HG03342 (cell line): ENCODE measurements at regions not wholly inside any gene's neighbourhood (a gene's known extent, or its start where the extent isn't known, plus 50 kb on each side); places are given as distances from the start of the nearest gene placed in this dataset.
A peak's percentile ranks its signal among the peaks of the same experiment; 100 is the strongest.
"Not testable (repeated sequence)": the region's sequence is repeated elsewhere in the genome, so short reads cannot be mapped to it uniquely, and the experiment has no call there.

Experiments
- ATAC-seq: cut with Tn5 transposase; IDR thresholded peaks from one replicate; pipeline ENCODE4 v1.9.1; 2021; ENCODE audit warnings: mild to moderate bottlenecking, moderate library complexity; ENCODE audit not compliant: unreplicated experiment

DNA sequence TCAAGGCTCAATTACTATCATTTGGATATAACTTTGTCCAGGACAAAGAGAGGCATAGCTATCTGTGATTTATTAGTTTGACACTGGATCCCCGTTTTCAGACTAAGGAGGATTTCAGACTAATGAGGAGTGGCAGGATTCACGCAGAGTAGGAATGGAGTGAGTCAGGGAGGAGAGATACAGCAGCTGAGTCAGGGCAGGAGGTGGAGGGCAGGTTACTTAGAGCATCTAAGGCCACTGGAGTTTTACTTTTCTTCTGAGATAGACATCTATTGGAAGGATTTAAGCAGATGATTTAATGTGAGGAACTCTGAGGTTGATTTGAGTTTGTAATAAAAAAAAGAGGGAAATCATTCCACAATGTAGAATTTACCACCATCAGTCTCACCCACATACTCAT, 110.6 kb downstream of the RPIA start:
- ATAC-seq: not testable (repeated sequence)

DNA sequence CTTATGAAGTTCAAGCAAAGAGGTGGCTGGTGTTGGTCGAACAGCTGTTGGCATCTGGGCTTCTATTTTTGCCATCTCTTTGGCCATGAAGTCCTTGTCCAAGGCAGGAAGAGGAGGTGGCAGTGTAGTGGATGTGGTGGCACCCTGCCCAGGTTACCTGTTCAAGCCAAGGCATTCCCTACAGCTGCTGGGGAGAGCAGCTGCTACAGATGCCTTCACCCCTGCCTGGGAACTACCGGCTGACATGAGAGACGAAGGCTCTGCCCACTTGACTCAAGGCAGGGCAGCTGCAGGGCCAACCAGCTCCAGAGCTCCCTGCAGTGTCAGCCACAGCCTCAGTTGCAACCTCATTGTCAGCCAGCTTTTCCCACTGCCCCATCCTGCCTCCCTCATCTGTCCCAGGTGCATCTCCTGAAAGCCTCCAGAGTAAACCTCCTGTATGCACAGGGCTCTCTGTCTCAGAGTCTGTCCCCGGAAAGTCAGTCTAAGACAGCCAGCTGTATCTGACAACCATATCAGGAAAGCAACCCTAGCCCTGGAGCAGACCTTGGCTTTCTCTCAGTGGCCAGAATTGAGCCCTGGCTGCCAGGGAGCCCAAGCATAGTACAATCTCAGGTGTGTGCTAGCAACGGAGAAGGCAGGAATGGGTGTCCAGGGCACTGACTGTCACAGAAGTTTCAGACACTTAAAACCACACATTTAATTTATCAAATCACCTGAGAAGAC, 115.9 kb downstream of the RPIA start:
- no peak for ATAC-seq

DNA sequence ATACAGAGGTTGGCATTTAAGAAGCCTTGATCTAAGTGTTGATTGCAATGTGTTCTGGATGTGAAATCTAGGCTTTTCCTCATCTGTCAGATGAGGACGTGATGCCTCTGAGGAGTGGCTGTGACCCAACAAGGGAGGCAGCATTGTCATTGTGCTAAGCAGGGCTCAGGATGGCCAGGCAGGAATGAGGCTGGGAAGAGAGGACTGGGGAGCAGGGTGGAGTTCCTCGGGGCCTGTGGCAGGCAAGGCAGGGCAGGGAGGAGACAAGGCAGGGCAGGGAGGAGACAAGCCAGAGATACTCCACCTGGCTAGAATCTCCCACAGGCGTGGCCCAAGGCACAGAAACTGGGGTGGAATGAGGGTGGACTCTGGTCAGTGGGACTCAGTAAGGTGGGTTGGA, 116.6 kb downstream of the RPIA start:
- no peak for ATAC-seq

DNA sequence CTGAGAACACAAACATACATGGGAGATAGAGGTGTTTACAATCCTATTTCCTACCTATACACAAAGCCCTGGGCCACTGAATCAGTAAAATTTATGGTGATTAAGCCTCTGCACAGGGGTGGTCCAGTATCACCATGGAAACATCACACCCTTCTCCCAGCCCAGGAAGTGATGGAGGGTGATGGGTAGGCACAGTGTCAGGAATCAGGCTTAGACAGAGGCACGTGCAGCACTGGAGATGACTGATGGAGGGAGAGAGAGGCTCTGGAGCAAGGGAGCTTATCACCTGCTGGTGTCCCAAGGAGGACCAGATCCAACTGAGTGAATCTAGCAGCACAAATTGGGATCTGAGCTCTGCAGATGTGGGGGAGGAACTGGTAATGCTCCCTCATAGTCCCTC, 117.2 kb downstream of the RPIA start:
- no peak for ATAC-seq

DNA sequence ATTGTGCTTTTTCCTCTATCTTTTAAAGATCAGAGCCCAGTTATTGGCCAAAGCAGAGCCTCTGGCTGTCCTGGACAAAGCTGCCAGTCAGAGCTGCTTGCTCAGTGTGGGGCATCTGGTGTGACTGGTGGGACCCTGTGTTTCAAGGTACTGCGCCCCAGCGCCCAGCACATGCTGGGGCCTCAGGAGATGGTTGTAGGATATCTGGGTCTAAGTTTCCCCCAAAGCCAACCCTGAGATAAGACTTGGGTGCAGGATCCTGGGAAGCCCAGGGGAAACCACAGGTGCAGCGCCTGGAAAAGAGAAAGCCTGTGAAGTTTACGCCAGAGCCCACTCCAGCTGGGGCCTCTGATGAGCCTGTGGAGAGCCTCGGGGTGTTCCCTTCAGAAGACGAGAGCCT, 117.7 kb downstream of the RPIA start:
- ATAC-seq: no peak

DNA sequence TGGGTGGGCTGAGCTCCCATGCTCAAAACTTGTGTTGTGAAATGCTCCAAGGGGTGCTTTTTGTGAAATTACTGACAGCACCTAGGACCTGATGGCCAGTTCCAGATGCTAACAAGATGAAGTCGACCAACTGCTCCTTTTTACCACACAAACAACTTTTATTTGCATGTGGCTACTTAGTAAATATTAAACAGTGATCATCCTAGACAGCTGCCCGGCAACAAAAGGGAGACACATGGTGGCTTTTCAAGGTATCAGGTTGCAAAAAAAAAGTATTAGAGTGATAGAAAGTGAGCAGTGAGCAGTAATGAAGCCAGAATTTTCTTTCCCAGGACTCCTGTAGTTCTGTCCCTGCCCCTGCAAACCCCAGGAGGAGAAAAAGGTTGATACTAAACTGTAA, 118.5 kb downstream of the RPIA start:
- ATAC-seq: peak; percentile 69

DNA sequence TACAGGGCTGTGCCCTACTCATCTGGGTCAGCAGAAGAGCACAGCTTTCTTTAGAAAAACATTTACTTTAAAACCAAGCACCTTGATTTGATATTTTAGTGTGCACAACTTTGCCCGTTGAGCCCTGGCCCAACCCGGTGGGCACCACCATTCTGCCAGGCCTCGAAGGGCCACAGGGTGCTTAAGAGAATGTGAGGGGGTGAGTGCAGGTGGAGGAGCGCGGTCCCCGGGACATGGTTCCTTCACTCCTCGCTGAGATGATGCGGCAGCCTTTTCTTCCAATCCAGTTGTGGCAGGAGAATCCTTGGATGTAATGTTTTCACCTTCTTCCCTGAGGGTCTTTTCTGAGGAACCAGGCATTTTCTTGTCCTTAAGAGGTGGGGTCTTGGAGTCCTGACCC, 119.0 kb downstream of the RPIA start:
- ATAC-seq: no peak

DNA sequence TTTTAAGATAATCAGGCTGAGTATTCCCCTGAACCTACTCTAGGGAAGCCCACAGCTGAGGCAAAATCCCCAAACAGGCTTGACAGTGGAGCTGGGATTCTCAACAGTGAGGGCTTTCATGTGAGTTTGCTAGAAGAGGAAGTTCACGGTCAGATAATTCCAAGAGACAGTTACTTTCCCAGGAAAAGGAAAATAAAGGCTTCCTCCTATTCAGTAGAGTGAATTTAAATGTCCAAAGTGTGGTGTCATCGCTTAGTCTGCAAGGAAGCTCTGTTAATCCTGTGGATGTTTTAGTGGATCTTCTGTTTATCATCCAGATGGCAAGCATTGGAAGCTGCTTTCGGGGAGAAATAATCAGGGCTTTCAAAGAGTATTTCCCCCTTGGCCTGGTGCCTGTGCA, 119.8 kb downstream of the RPIA start:
- ATAC-seq: no peak

DNA sequence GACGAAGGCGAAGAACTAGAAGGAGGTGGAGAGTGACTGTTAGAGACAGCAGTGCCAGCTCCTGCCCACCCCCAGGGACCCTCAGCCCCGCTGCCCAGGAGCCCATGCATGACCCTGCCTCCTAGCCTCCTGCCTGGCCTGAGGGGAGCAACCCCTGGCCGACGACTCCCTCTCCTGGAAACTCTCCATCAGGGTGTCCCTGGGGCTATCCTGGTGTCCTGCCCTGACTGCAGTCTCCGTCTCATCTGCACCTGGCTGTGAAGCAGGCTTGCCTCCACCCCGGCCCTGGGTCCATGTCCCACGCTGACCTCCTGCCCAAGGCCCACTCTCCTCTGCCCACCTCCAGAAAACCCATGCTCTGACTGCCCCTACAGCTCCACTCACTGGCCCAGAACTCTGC, 120.2 kb downstream of the RPIA start:
- no peak for ATAC-seq

DNA sequence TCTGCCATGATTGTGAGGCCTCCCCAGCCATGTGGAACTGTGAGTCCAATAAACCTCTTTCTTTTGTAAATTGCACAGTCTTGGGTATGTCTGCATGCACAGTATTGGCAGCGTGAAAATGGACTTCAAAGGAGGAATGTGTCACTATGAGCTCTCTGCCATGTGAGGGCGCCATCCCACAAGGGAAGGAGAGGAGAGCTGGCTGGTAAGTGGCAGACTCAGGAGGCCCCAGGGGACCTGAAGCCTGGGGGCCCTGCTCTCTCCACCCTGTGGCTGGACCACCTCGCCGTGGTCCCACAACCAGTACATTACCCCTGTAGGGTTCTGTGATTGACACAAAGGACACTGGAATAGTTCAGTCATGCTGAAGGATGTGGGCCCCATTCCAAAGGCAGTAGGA, 122.1 kb downstream of the RPIA start:
- ATAC-seq: no peak

DNA sequence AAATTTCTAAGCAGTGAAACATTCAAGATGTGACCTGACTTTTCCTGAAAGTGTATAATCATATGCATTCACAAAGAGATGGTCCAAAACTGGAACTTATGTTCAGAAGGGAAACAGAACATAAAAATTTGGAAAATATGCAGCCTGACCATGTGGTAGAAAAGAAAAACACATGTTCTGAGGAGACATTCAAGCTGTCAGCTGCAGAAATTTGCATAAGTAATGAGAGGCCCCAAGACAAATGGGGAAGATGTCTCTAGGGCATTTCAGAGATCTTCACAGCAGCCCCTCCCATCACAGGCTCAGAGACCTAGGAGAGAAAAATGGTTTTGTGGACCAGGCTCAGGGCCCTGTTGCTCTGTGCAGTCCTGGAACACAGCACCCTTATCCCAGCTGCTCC, 123.8 kb downstream of the RPIA start:
- no peak for ATAC-seq

DNA sequence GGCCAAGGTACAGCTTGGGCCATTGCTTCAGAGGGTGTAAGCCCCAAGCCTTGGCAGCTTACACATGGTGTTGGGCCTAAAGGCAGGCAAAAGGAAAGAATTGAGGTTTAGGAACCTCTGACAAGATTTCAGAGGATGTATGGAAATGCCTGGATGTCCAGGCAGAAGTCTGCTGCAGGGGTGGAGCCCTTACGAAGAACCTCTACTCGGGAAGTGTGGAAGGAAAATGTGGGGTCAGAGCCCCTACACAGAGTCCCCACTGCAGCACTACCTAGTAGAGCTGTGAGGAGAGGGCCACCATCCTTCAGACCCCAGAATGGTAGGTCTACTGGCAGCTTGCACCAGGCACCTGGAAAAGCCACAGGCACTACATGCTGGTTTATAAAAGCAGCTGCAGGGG, 124.2 kb downstream of the RPIA start:
- no peak for ATAC-seq

DNA sequence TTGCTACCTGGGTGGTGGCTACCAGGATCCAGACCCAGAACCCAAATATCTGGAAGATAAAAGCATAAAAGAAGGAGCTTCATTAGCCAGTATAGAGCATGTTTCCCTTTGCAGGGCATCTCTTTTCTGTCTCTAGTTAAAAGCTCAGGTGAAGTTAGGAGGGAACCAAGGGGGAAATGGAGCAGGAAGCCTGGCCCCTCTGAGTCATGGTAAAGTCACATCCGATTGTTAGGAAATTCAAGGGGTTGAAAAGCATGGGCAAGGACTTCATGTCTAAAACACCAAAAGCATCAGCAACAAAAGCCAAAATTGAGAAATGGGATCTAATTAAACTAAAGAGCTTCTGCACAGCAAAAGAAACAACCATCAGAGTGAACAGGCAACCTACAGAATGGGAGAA, 126.9 kb downstream of the RPIA start:
- no peak for ATAC-seq

DNA sequence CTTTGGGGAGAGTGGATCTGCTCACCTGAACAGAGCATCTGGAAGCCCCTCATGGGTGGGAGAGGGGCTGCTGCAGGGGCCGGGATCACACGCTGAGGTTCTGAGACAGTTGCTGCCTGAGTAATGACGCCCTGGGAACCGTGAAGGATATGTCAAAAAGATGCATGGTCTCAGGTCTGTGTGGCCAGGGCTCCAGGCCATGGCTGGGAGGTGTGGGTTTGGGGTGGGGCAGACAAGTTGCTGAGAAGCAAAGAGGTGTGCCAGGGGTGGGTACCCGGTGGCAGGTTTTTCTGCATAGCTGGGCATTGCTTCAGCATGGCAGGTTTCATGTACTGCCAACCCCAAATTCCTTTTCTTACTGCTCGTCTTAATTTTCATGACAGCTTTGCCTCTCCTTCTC, 133.5 kb downstream of the RPIA start:
- ATAC-seq: no peak

DNA sequence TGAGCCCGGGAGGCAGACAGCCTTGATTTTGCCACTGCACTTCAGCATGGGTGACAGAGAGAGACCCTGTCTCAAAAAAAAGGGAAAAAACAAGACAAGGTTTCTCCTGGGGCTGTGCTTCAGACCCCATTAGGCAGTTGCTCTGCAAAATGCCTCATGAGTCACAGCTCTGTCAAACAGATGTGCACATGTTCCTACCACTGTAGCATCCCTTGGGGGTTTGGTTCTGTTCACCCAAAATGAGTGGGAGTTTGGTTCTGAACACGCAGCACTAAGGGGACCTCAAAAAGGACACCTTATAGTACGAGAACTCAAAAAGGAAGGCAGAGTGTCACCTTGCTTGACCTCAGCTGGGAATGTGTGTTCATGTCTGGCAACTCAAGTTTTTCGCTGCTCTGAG, 134.9 kb downstream of the RPIA start:
- no peak for ATAC-seq

DNA sequence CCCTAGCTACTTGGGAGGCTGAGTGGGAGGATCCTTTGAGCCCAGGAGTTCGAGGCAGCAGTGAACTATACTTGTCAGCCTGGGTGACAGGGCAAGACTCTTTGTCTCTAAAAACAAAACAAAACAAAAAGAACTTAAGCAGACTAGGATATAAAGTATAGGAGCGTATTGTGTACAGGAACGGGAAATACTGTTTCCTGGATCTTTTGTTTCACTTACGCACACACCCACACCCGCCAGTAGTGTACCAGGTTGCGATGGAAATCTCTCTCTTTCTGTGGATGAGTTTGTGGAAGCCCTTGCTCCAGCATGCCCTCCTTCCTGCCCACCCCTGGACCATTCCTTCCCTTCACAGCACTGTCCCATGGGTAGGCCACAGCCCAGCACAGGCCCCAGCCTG, 136.3 kb downstream of the RPIA start:
- ATAC-seq: no peak

DNA sequence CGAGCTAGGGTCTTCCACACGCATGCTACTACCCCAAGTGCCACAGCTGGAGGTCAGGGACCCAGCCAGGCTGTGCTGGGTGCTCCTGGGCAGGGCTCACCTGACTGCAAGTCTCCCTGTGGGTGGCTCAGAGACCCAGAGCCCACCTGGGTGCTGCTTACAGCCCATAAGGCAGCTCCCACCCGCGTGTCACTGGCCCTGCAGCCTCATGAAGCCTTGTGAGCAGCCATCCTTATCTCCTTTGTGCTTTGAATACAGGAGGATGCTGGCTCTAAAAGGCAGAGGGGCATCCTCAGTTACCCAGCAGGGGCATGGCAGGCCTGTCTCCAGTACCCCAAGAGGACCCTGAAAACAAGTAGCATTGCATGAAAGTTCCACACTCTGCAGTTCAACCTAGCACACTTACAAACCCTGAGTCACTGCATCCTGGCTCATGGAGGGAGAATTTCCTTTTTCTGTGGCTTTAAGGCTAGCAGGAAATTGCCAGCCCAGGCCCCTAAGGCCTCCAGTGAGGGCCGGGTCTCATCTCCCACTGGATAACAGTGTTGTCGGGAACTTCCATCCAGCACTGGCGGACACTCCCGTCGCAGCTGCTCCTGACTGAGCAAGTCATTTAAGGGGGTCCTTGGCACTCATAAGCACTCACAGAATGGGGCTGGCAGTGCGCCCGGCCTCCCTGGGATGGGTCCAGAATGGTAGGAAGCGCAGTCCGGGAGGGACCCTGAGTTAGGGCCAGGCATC, 137.1 kb downstream of the RPIA start:
- no peak for ATAC-seq

DNA sequence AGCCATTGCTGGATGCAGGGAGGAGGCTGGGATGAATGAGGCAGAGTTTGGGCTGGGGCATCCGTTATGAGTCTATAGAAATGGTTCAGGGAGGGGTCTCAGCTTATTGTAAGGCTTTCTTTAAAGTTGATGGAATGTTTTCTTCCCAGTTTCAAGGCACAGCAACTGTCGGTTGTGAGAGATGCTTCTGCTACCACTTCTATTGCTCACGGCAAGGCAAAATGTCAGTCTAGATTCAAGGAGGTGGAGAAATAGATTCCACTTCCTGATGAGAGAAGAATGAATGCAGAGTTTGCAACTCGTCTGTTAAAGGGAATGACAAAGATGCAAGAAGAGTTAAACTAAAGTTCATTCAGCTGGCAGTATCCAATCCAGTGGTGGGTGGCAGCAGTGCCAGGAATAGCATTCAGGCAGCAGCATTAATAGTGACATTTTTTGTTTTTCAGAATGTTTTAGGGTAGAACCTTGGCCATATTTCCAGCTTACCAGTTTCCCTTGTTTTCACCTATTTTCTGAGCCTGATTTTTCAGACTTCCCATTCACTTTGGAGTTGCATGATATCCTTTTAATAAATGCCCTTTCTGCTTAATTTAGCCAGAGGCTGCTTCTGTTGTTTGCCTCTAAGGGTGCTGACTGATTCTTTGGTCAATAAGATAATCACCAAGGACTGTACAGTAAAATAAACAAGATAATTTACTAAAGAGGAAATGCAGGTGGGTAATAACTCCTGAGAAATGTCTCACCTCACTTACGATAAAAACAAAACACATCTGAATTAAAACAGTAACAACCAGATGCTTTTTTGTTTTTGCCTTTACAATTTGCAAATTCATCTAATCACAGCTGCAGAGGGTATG, 138.4 kb downstream of the RPIA start:
- ATAC-seq: no peak

DNA sequence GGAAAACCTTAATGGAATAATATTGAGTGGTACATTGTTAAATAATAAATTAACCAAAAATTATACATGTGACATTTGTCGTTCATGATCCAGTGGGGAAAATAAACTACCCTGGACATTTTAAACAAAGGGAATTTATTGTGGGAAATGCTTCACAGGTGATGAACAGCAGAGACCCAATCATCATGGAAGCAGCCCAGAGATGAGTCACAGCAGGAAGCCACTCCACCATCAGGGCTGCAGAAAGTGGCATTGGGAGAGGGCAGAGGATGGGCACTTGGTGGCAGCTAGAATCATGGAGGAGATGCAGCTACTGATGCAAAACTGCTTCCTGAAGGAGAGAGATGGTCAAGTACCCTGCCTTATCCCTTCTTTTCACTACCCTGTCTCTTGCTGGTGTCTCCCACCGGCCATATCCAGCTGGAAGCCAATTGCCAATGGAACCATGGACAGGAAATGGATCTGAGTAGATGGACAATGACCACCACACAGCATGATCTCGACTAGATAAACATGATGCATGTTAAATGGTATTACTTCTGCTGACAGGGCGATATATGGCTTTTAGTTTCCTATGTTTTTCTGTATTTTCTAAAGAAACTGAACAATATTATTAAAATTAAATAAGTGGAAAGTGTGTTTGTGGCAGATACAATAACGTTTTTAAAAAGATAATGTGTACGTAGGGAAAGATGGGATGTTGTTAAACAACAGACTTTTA, 139.8 kb downstream of the RPIA start:
- no peak for ATAC-seq

DNA sequence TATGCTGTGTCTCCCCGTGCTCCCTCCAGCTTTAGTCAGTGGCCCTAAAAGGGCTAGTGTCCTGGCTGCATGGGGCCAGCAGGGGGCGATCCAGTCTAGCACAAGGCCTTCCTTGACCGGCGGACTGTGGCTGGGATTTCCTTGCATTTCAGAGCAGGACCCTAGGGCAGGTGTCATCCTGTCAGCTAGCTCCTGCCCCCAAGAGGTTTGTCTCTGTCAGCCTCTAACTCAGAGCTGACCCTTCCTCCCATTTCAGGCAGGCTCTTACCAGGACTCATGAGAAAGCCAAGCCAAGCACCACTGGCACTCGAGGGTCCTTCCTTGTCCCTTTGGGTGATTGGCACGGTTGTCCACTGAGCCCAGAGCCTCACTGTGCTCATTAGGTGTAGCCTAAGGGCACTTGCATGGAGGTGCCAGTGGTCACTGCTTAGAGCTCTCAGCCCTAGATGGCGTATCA, 140.3 kb downstream of the RPIA start:
- peak; percentile 94 for ATAC-seq
